Esophagus squamous epithelium (tissue), 4 donors: ENCODE measurements at regions not wholly inside any gene's neighbourhood (a gene's known extent, or its start where the extent isn't known, plus 50 kb on each side); places are given as distances from the start of the nearest gene placed in this dataset.

Source experiments
- POLR2A ChIP-seq, 4 donors: fragments of 450-650 bp; IDR thresholded peaks; one replicate each; pipeline ENCODE4 v1.6.1; 2017; ENCODE audit warnings: antibody characterized with exemption in 4 of 4, mild to moderate bottlenecking in 4 of 4, moderate library complexity in 3 of 4
- TF ChIP-seq, protein P1 (sequence below), 6 experiments: fragments of 450-650 bp in 4 of 6; fragments of 200-600 bp in 2 of 6; sonication (generic) in 2 of 6; IDR thresholded peaks; one replicate each; pipeline ENCODE4 v1.5.1; 2016 to 2019; ENCODE audit warnings: antibody characterized with exemption in 6 of 6, mild to moderate bottlenecking in 4 of 6, moderate library complexity in 4 of 6

DNA sequence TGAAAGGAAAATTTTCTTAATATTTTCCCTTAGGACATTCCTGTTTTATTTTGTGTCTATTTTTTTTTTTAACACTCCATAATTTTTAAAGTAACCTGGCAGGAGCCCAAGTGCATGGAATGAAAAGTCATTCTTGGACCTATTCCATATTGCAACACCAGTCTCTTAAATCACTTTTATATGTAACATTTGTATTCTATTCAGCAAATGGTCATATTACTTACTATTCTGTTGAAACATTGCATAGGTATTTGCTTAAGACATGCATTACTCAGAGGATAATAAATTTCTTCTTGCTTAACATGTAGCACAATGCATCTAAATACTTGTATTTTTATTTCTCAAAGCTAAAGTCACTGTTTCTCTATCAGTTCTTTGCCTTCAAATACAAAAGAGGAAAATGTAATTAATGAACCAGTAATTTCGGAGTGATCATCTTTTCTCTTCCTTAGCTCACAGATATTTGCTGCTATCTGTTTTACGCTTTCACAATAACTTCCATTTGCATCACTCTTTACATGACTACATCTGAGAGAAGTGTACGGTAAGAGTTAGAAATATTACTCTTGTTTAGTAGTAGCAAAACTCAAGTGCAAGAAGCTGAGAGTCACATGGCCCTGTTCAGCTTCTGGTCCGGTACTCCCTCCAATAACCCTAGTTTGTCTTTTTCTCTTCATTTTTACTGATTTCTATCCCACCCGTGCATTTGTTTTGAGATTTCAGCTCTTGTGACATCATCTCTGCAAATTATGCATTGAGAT is 394.8 kb downstream of the USP25 start:
- TF ChIP-seq, protein P1, sequence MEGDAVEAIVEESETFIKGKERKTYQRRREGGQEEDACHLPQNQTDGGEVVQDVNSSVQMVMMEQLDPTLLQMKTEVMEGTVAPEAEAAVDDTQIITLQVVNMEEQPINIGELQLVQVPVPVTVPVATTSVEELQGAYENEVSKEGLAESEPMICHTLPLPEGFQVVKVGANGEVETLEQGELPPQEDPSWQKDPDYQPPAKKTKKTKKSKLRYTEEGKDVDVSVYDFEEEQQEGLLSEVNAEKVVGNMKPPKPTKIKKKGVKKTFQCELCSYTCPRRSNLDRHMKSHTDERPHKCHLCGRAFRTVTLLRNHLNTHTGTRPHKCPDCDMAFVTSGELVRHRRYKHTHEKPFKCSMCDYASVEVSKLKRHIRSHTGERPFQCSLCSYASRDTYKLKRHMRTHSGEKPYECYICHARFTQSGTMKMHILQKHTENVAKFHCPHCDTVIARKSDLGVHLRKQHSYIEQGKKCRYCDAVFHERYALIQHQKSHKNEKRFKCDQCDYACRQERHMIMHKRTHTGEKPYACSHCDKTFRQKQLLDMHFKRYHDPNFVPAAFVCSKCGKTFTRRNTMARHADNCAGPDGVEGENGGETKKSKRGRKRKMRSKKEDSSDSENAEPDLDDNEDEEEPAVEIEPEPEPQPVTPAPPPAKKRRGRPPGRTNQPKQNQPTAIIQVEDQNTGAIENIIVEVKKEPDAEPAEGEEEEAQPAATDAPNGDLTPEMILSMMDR (IDR thresholded peaks at IDR 0.05) = no peak
- TF ChIP-seq POLR2A (IDR thresholded peaks at IDR 0.05) = no peak
